ACHN (cell line): ENCODE measurements at regions not wholly inside any gene's neighbourhood (a gene's known extent, or its start where the extent isn't known, plus 50 kb on each side); places are given as distances from the start of the nearest gene placed in this dataset.
"Not testable (repeated sequence)": the region's sequence is repeated elsewhere in the genome, so short reads cannot be mapped to it uniquely, and the experiment has no call there.

ENCODE experiments used
- DNase-seq: peaks from one replicate; pipeline ENCODE4 v3.0.0-alpha.2; 2015
- in situ Hi-C: cut with HindIII; loops from 2 replicates; pipeline ENCODE4 v1.10.0; 2017; ENCODE audit warnings: low sequenced_read_pairs, low pct_ligation_motif_present, low pct_unique_long_range_greater_than_20kb

GRCh38 chr9:126053913-126054312, 272.7 kb upstream of the MVB12B start:
- DNase-seq = no peak
- in situ Hi-C loops = no loop called here

DNA sequence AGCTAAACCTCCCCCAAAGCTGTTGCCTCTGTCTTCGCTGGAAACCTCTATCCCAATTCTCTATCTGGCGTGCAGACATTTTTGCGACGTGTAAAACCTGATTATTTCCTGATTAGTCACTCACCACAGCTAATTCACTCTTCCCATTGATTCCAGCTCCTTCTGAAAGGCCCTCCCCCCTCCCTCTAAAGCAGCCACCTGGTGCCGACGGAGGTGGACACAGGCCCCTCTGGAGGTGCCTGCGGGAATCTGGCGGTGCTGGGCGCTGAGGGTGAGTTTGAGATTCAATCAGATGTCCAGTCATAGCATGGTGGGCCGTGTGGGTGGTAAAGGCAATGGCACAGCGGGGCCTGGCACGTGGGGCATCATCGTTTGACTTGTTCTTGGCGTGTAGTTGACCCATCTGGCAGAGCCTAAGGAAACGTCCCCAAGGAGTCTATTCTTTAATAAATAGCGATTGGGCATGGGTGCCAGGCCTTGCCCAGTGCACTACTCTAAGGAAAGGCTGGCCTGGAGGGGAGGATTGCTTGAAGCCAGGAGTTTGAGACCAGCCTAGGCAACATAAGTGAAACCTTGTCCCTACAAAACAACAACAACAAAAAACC, 271.1 kb upstream of the MVB12B start:
- in situ Hi-C loops = no loop called here
- no peak for DNase-seq

GRCh38 chr9:126056312-126057021, 270.2 kb upstream of the MVB12B start:
- in situ Hi-C loops = no loop called here
- DNase-seq = no peak

GRCh38 chr9:126057121-126057825, 269.4 kb upstream of the MVB12B start:
- DNase-seq = no peak
- in situ Hi-C loops = no loop called here

- in situ Hi-C loops = no loop called here
- DNase-seq = no peak
Observed at GRCh38 chr9:126058011-126058531, 268.6 kb upstream of the MVB12B start.

DNA sequence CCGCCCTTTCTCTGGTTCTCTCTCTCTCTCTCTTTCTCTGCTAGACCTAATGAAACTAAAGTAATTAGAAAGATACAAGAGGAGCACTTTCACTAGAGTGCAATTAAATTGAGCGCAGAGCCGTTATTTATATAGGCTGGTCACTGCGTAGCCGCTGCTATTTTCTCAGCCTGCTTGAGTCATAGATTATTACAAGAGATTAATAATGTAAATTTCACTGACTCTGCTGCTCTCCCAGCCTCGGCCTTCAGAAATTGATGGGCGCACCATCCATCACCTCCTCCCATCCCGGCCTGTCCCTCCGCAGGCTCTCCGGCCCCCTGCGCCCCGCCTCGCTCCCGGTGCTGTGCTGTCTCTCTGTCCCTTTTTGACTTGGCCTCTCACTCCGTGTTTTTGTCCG, 268.0 kb upstream of the MVB12B start:
- no peak for DNase-seq
- in situ Hi-C loops = no loop called here

DNA sequence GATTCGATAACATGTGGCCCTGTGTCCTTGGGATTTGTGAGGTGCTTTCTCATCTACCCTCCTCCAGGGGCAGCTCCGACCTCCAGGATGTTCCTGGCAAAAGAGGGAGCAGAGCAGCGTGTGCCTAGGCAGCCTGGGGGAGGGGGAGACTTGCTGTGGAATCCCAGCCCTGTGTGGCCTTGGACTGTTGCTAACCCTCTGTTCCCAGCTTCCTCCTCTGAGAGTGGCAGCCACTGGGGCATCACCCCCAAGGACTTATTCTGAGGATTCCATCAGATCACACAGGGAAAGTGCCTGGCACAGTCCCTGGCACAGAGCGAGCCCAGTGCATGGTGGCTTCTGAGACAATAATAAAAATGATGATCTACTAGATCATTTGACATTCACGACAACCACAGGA, 265.1 kb upstream of the MVB12B start:
- DNase-seq = no peak
- in situ Hi-C loops = no loop called here

GRCh38 chr9:126062158-126062886, 264.3 kb upstream of the MVB12B start:
- no peak for DNase-seq
- in situ Hi-C loops = no loop called here

DNA sequence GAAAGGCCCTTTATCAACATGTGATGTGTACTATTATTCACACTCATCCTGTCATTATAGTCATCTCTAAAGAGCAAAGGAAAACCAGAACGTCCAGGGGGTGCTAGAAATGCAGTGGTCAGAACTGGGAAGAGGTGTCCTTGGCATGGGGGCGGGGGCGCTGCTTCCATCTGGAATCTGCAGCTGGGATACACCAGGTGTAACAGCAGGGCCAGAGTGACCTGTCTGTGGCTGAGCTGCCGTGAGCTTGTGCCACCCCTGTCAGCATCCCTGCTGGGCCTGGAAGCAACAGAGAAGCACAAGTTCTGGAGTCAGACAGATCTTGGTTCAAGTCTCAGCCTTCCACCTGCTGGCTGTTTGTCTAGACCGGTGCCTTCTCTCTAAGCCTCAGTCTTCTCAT, 263.3 kb upstream of the MVB12B start:
- DNase-seq = no peak

GRCh38 chr9:126066131-126066530, 260.5 kb upstream of the MVB12B start:
- in situ Hi-C loops = no loop called here
- no peak for DNase-seq

More for the DNA sequence above, 263.3 kb upstream of the MVB12B start:
- in situ Hi-C loops = no loop called here

DNA sequence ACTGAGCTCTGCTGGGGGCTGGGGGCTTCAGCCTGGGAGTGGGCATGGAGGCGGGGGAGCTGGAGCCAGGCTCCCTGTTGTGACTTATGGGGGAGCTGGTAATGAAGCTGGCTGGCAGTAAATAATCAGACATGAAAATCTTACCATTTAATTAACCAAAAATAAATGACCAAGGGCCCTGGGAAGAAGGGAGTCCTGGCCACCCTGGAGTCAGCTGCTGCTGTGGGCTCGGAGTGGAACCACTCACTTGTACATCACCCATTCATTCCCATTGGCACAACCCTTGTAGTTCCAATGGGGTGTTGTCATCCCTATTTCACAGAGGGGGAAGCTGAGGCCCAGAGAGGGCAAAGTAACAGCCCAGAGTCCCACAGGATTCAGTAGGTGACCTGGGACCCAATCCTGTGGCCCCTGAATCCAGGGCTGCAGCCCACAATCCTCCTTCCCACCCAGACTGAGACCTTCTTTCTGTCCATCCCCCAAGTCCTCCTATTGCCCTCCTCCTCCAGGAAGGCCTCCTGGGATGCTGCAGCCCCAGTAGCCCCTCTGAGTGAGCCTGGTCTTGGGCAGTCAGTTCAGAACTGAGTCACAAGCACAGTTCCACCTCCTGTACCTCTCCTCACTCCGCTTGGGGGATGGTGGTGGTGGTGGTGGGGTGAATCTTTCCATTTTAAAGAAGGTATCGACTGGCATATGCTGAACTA, 259.4 kb upstream of the MVB12B start:
- in situ Hi-C loops = no loop called here
- DNase-seq = no peak

DNA sequence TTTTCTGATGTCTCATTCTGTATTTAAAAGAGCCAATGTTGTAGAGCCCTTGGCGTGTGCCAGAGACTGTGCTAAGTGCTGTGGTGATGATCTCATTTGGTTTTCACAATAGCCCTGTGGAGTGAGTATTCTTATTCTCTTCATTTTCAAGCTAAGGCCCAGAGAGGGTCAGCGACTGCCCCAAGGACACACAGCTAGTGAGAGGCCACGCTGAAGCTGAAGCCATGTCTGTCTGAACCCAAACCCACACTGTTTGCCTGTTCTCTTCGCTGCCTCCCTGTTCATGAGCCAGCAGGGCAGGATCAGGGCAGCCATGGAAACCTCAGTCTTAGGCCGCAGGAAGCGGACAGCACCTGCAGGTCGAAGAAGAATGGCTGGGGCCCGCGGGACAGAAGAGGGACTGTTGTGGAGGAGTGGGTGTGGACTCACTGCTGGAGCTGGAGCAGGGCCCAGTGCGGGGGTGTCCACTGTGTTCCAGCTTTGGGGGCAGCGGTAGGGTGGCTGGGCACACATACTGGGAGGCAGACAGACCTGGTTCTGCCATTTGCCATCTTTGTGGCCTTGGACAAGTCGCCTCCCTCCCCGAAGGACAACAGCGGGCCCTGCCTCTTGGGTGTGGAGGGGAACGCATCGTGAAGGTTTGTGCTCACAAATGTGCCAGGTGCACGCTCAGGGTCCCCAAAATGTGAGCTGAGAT, 257.9 kb upstream of the MVB12B start:
- in situ Hi-C loops = no loop called here

GRCh38 chr9:126069400-126069955, 257.2 kb upstream of the MVB12B start:
- in situ Hi-C loops = no loop called here
- DNase-seq = no peak

More for the DNA sequence above, 257.9 kb upstream of the MVB12B start:
- no peak for DNase-seq

GRCh38 chr9:126070058-126070655, 256.5 kb upstream of the MVB12B start:
- in situ Hi-C loops = no loop called here
- DNase-seq = no peak

- in situ Hi-C loops = no loop called here
- DNase-seq = no peak
Observed at GRCh38 chr9:126071076-126071750, 255.4 kb upstream of the MVB12B start.

GRCh38 chr9:126077656-126078055, 249.0 kb upstream of the MVB12B start:
- in situ Hi-C loops, DNase-seq: not testable (repeated sequence)

- DNase-seq = no peak
- in situ Hi-C loops = no loop called here
Observed at GRCh38 chr9:126080641-126081040, 246.0 kb upstream of the MVB12B start.
